ENCODE measurements at regions not wholly inside any gene's neighbourhood (a gene's known extent, or its start where the extent isn't known, plus 50 kb on each side); places are given as distances from the start of the nearest gene placed in this dataset.

DNA sequence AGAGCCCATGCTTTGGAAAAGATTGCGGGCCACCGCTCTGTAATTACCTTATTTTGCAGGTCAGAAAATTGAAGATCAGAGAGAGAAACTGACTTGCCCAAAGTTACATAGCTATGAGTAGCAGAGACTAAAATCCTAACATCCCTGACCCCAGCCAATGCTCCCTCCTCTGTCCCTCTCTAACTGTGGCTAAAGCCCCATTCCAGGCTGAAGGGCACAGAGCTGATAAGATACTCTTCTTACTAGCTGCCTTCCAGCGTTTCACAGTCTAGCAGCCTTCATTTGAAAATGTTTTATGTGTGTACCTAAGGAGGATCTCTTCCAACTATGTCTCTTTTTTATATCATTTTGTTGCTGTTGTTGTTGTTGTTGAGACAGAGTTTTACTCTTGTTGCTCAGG is 81.4 kb upstream of the LRATD1 start:
- no peak for DNase-seq

DNA sequence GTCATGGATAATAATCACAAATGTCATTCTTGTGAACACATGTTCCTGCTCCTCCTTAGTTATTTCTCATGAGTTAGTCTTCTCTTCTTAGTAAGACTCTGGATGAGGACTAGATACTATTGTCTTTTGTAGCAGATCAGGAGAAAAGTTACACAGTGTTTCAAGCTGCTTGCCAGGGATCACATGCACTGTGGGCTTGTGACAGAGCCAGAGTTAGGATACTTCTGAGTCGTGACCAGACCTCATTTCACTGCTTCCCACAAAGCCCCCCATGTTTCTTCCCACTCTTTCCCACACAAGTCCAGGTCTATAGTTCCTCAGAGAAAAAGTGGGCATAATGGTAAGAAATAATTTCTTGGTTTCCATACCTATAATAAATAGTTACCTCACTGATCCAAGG is 80.2 kb upstream of the LRATD1 start:
- DNase-seq, result no peak

DNA sequence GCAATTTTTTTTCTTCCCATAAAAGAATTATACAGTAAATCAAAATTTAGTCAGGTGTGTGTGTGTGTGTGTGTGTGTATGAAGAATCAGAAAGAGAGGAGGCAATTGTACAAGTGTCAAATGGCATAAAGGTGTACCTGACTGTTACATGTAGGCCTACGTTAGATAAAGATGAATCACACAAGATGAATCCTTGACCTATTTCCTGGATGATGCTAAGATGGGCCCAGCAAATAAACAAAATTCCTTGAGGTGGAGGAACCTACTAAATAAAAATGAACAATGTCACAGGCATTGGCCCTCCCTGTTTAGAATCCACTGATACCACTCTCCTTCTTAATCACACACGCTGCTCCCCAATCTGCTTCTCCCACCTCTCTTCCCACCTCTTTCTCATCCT is 79.7 kb upstream of the LRATD1 start:
- DNase-seq, result no peak

DNA sequence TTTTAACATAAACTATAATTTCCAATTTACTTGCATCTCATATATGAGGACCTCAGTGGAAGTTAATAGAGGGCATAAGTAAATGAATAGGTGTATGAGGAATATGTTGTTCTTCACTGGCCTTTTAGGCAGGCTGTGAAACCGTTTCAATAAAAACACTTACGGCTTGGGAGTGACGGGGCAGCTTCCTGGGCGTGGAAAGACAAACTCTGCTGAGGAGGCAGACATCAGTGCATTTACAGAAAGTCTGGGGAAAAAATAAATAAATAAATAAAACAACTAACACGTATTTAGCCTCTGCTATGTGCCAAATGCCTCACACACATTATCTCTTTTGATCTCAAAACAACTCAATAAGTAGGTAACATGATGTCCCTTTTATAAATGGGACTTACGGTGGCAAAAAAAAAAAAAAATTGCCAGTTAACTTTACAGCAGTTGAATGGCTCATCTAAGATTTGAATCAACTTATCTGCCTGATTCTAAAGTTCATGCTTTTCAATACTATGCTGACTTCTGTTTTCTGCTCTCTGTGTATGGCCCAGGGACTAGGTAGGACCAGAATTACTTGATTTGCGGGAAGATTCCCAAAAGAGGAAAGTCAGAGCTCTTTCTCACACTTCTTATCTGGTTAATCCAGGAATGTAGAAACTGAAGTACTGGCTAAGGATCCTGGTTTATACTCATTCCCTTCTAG is 77.5 kb upstream of the LRATD1 start:
- DNase-seq, result no peak

DNA sequence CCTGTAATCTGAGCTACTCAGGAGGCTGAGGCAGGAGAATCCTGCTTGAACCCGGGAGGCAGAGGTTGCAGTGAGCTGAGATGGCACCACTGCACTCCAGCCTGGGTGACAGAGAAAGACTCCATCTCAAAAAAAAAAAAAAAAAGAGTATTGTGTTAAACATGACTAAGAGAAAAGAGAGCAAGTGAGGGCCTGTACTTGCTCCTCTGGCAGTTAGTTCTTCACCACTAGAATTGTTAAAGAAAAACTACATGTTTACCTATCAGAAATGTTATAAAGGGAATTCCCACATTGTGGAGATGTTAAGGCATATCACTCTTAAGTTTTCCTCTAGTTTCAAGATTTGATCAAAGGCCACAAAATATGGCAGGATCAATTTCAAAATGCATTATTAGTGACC is 75.4 kb upstream of the LRATD1 start:
- DNase-seq, result no peak

DNA sequence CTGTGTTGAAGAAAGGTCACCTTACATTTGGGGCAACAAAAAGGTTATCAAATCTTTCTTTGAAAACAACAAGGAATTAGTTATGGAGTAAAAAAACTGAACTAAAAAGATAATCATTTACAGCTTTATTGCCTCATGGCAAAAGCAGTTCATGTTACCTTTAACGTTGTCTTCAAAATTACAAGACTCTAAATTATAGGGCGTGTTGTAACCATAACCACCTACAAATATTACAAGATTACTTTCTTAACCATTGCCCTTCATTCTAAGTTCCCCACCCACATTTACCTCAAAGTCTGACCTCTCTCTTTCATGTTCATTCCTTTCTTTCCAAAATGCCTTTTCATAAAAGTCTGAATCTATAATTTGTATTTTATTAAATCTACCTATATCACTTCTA is 74.6 kb upstream of the LRATD1 start:
- DNase-seq, result no peak

DNA sequence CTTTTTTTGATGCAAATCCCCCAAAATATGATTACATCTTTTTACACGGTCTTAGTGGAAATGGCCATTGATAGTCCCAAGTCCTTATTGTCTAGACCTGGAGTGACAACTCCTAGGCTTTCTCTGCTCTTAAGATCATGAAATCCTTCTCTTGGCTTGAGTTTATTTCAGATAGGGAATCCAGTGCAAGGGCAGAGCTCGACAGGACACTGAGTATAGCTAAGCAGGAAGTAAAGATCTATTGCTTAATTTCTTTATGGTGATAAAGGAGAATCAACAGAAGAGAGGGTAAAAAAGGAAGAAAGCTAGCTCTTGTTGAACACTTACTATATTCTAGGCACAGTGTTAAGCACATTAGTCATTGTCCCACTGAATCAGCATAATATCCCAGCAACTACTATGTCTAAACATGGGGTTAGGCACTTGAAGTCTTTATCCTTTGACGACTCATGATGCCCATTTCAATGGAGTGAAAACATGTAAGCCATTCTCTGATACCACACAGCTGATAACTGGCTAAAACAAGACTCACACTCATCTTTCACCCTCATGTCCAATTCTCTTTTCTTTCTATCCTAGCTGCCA is 74.1 kb upstream of the LRATD1 start:
- DNase-seq, result no peak

DNA sequence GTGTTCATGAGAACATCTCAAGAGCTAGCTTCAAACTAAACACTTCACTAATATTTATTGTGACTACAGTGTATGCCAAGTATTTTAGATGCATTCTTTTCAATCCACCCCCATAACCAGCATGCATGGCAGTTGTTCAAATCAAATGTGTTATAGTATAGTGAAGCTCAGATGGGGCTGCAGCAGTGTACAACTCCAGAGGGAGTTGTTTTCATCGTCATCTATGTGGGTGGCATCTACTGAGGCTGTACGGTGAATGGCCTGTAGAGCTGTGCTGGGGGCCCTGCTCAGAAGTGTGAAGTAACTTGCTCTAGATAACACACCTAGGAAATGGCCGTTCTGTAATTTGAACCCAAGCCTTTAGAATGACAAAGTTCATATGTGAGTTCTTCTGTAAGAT is 71.8 kb upstream of the LRATD1 start:
- DNase-seq, result peak; percentile 5

DNA sequence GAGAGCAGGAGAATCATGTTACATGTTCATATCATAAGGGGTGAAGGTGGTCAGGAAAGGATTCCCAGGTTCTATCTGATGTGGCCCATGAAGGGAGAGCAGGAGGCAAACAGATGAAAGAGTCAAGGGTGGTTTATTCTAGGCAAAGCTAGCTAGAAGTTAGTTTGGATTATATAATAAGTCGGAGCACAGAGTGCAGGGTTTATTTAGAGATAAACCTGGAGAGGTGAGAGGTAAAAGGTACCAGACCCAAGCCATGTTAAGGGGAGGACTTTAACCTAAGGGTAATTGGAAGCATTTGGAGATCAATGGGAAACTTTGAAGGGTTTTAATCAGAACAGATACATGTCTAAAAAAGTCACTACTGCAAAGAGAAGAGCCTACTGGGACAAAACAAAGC is 69.2 kb upstream of the LRATD1 start:
- no peak for DNase-seq

DNA sequence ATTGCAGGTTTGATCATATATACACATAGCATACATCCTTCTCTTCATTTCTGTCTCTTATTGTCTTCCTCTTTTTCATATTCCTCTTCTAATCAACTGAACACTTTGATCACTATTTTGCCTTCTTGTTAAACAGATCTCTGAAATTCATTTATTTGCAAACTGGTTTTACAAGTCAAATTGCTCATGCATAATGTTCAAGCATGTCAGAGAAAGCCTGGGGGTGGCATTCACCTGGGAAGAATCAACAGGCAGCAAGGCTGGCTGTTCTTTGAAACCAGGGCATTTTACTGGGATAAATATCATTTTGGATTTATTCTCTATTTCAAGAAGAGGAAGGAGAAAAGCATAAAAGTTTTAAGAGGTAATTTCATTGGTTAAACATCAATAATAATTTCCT is 66.9 kb upstream of the LRATD1 start:
- no peak for DNase-seq

DNA sequence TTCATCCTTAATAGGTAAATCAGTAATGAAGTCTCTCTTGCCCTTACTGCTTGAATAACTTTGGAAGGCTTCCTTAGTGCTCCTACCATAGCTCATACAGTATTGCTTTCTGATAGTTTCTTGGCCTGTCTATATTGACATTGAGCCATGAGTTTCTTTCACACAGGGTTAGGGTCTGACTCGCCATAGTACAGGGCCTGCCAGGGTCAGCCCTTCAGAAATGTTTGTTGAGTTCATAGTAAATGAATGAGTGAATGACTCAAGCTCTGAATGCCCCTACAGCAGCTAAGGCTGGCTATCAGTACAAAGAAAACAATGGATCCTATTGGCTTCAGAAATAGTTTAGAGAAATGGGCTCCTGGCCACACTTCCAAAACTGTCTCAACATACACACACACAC is 65.0 kb upstream of the LRATD1 start:
- DNase-seq, result peak; percentile 20

DNA sequence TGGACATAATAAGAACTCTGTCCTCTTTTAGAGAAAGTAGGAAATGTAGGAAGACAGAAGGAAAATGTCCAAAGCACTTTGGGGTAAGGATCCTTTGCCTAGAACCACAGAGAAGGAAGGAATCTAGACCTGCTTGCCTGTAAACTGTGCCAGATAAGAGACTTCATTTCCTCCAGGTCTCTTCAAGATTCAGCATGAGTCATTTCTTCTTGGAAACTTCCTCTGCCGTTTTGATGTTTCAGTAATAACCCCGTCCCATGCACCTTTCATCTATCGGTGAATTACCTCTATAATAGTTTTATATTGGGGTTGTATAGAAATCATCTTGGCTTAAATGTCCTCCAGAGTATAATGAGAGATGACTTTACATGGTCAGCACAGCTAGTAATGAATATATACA is 63.2 kb upstream of the LRATD1 start:
- DNase-seq, result no peak

DNA sequence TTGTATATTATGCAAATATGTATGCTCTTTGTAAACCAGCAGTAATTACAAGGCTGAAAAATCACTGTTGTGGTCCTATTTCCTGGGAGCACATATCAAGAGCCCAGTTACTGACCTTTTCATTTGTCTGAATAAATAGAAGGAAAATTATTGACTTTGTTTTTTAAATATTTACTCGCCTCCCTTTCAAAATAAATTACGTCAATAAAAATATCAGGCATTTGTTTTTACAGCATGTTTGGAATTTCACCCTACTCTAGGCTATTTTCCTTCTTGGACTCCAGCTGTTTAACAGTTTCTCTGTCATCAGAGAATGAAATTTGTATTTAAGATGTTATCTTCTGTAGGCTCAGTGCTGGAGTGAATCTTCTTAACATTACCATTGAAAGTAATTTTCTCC is 59.9 kb upstream of the LRATD1 start:
- no peak for DNase-seq

DNA sequence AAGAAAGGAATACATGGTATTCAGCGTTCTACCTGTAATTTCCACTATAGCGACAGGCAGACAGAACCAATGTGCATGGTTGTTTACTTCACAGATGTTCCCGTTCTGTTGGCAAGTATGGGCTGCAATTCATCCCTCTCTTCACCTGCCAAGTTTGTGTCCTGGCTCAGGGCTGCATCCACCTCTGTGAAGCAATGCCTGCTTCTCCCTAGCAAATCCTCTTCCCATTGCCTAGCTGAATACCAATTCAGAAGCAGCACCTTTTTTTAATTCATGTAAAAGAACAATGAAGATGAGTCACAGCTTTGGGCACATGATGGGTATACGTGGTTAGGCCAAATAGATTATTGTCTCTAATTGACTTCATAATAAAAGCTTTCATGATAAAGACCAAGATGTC is 54.7 kb upstream of the LRATD1 start:
- no peak for DNase-seq

Measured in fibroblast of skin of abdomen (primary cell).